ENCODE measurements at regions not wholly inside any gene's neighbourhood (a gene's known extent, or its start where the extent isn't known, plus 50 kb on each side); places are given as distances from the start of the nearest gene placed in this dataset.

DNA sequence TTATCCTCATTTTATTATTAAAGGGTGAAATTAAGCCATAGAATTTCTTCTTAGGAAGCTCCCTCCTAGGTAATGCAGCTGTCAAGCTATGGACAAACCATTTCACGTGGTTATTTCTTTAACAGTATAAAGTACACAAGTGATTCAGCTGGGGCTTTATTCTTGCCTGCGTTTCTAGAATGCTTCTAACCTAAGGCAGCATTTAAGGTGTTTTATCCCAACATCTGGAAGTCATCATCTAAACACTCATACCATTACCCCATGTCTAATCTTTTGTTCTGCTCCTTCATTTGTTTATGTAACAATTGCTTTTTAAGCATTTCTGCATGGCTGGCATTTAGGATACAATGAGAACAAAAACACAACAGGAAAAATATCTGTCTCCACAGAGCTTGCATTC, 829.2 kb upstream of the ADAMTS5 start:
- H3K36me3 ChIP-seq = no peaks in the 10 kb centered on the region
- DNase-seq = no peak
- peaks cover 77% of the 10 kb centered on the region for H3K27me3 ChIP-seq (ENCODE audit: insufficient read depth, low read depth, severe bottlenecking)
- no peak overlapping the region for H3K4me3 ChIP-seq (ENCODE audit: low read depth, low read length)
- TF ChIP-seq, protein P1, sequence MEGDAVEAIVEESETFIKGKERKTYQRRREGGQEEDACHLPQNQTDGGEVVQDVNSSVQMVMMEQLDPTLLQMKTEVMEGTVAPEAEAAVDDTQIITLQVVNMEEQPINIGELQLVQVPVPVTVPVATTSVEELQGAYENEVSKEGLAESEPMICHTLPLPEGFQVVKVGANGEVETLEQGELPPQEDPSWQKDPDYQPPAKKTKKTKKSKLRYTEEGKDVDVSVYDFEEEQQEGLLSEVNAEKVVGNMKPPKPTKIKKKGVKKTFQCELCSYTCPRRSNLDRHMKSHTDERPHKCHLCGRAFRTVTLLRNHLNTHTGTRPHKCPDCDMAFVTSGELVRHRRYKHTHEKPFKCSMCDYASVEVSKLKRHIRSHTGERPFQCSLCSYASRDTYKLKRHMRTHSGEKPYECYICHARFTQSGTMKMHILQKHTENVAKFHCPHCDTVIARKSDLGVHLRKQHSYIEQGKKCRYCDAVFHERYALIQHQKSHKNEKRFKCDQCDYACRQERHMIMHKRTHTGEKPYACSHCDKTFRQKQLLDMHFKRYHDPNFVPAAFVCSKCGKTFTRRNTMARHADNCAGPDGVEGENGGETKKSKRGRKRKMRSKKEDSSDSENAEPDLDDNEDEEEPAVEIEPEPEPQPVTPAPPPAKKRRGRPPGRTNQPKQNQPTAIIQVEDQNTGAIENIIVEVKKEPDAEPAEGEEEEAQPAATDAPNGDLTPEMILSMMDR (IDR thresholded peaks at IDR 0.05; ENCODE audit: low read depth, low read length) = no peak
- no peaks in the 10 kb centered on the region for H3K9me3 ChIP-seq (ENCODE audit: severe bottlenecking)
- no peak overlapping the region for H3K27ac ChIP-seq

DNA sequence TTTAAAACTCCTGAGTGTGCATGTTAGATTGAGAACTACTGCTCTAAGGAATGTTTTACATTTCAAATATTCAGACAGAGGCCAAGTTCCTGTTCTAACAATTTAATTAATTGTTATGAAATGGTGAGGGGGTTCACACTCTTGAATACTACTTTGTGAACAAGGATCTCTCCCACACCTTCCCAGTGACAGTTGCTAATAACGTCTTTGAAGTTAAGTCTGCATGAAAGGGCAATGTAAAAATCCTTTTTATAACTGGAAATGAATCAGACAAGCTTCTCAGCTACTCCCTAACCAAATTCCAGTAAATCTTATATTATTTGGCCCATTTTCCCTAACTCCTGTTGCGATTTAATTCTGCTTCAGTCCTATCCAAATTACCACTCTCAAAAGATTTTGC, 828.5 kb upstream of the ADAMTS5 start:
- TF ChIP-seq, protein P1 (IDR thresholded peaks at IDR 0.05; ENCODE audit: low read depth, low read length) = no peak
- DNase-seq = no peak
- no peaks in the 10 kb centered on the region for H3K36me3 ChIP-seq
- H3K9me3 ChIP-seq (ENCODE audit: severe bottlenecking) = no peaks in the 10 kb centered on the region
- H3K27ac ChIP-seq = no peak overlapping the region
- peaks cover 72% of the 10 kb centered on the region for H3K27me3 ChIP-seq (ENCODE audit: insufficient read depth, low read depth, severe bottlenecking)
- H3K4me3 ChIP-seq (ENCODE audit: low read depth, low read length) = no peak overlapping the region

DNA sequence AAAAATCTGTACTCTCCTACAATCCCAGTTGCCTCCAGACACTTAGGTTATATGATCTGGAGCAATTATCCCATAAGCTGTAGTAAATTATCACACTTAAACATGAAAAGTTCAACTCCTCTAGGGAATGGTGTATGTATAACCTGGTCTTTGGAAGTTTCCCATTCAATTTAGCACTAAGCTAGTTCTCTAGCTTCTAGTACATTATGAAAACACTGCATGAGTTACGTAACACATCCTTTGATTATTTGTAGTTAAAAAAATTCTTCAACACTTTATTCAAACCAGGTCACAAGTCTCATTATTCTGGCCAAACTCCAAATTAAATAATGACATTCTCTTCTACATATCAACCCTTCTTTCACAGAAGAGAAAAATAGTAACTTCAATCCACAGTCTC, 827.0 kb upstream of the ADAMTS5 start:
- no peak for DNase-seq
- TF ChIP-seq, protein P1 (IDR thresholded peaks at IDR 0.05; ENCODE audit: low read depth, low read length) = no peak
- no peaks in the 10 kb centered on the region for H3K36me3 ChIP-seq
- peaks cover 70% of the 10 kb centered on the region for H3K27me3 ChIP-seq (ENCODE audit: insufficient read depth, low read depth, severe bottlenecking)
- H3K9me3 ChIP-seq (ENCODE audit: severe bottlenecking) = no peaks in the 10 kb centered on the region
- H3K4me3 ChIP-seq (ENCODE audit: low read depth, low read length) = no peak overlapping the region
- H3K27ac ChIP-seq = no peak overlapping the region

DNA sequence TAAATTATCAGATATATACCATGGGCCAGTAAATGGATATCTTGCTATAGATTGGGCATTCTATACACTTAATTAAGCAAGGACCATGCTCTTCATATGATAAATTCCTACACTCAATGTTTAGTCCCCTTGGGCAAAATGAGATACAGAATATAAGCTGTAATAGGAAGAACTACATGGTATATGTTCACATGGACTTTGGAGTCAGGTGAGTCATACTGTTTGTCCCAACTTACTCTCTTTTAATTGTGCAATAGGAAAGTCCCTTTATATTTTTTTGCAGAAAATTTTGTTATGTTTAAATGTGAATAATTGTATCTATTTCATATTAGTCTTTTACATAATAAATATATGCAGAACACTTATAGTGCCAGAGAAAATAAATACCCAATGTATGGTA, 820.2 kb upstream of the ADAMTS5 start:
- peaks cover 41% of the 10 kb centered on the region for H3K27me3 ChIP-seq (ENCODE audit: insufficient read depth, low read depth, severe bottlenecking)
- no peaks in the 10 kb centered on the region for H3K9me3 ChIP-seq (ENCODE audit: severe bottlenecking)
- no peak overlapping the region for H3K27ac ChIP-seq
- TF ChIP-seq, protein P1 (IDR thresholded peaks at IDR 0.05; ENCODE audit: low read depth, low read length) = no peak
- DNase-seq = no peak
- H3K36me3 ChIP-seq = no peaks in the 10 kb centered on the region
- H3K4me3 ChIP-seq (ENCODE audit: low read depth, low read length) = no peak overlapping the region

DNA sequence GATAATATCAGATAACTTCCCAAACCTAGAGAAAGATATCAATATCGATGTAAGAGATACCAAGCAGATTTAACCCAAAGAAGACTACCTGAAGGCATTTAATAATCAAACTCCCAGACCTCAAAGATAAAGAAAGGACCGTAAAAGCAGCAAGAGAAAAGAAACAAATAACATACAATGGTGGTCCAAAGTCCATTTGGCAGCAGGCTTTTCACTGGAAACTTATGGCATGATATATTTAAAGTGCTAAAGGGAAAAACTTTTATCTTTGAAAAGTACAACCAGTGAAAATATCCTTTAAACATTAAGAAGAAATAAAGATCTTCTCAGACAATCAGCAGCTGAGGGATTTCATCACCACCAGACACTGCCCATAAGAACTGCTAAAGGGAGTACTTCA, 812.7 kb upstream of the ADAMTS5 start:
- TF ChIP-seq, protein P1 (IDR thresholded peaks at IDR 0.05; ENCODE audit: low read depth, low read length) = no peak
- no peaks in the 10 kb centered on the region for H3K36me3 ChIP-seq

DNA sequence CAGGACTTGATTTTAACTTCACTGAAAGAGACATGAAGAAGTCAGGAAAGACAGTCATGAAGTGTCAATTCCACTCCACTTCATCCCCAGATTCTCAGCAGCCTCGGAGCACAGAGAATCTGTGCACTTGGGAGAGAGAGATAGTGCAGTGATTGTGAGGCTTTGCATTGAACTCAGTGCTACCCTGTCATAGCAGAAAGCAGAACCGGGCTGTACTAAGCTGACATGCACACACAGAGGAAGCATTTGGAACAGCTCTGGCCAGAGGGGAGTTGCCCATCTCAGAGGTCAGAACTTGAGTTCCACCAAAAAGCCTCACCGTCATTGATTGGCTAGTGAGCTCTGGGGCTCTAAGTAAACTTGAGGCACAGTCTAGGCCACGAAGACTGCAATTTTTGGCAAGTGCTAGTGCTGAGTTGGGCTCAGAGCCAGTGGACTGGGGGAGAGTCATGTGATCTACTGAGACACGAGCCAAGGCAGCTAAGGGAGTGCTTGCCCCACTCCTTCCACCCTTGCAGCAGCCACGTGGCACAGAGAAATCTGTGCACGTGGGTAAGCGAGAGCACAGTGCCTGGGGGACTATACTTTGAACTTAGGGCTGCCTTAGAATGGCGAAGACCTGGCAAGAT, 810.2 kb upstream of the ADAMTS5 start:
- H3K36me3 ChIP-seq = no peaks in the 10 kb centered on the region
- H3K9me3 ChIP-seq (ENCODE audit: severe bottlenecking) = no peaks in the 10 kb centered on the region
- H3K27me3 ChIP-seq (ENCODE audit: insufficient read depth, low read depth, severe bottlenecking) = peaks cover 26% of the 10 kb centered on the region
- no peak overlapping the region for H3K4me3 ChIP-seq (ENCODE audit: low read depth, low read length)
- H3K27ac ChIP-seq = no peak overlapping the region
- no peak for DNase-seq
- TF ChIP-seq, protein P1 (IDR thresholded peaks at IDR 0.05; ENCODE audit: low read depth, low read length) = no peak

More for the DNA sequence above, 812.7 kb upstream of the ADAMTS5 start:
- Histone ChIP-seq H3K9me3 (ENCODE audit: severe bottlenecking) (no peaks in the 10 kb centered on the region), H3K4me3 (ENCODE audit: low read depth, low read length) (no peak overlapping the region), H3K27me3 (ENCODE audit: insufficient read depth, low read depth, severe bottlenecking) (peaks cover 15% of the 10 kb centered on the region), H3K27ac (no peak overlapping the region)
- no peak for DNase-seq
